Natural killer cell (primary cell): ENCODE measurements at regions not wholly inside any gene's neighbourhood (a gene's known extent, or its start where the extent isn't known, plus 50 kb on each side); places are given as distances from the start of the nearest gene placed in this dataset.

ENCODE experiments used
- ATAC-seq, 3 donors: fragments of 150-1000 bp in 2 of 3; fragments of 200-7000 bp in 1 of 3; cut with Tn5 transposase; 1 replicate in 1 of 3; 2 replicates in 2 of 3; pipeline ENCODE4 v1.10.0; 2021; ENCODE audit warnings: mild to moderate bottlenecking in 2 of 3, moderate library complexity in 2 of 3
- DNase-seq, 2 donors: peaks; one replicate each; pipeline versions ENCODE4 v3.0.0 to v3.0.0-alpha.2; 2013 to 2021; ENCODE audit warnings: mixed read lengths in 1 of 2
- H3K27ac ChIP-seq: one replicate; pipeline ENCODE4 v1.5.1; 2013; ENCODE audit warnings: mild to moderate bottlenecking, low read length
- H3K27me3 ChIP-seq: one replicate; pipeline ENCODE4 v1.6.1; 2013; ENCODE audit warnings: low read length; ENCODE audit not compliant: control insufficient read depth, insufficient read depth
- H3K36me3 ChIP-seq: one replicate; pipeline ENCODE4 v1.6.1; 2013; ENCODE audit warnings: low read length; ENCODE audit not compliant: control insufficient read depth, insufficient read depth
- H3K4me1 ChIP-seq: one replicate; pipeline ENCODE4 v1.6.1; 2013; ENCODE audit warnings: low read length; ENCODE audit not compliant: control insufficient read depth, insufficient read depth
- H3K4me3 ChIP-seq: one replicate; pipeline ENCODE4 v1.5.1; 2013; ENCODE audit warnings: low read length
- H3K9me3 ChIP-seq: one replicate; pipeline ENCODE4 v1.6.1; 2013; ENCODE audit warnings: low read length; ENCODE audit not compliant: control insufficient read depth, insufficient read depth
- H3K27ac Mint-ChIP-seq, 2 donors: one replicate each; pipeline ENCODE4 v1.8.0; 2022; ENCODE audit warnings: mild to moderate bottlenecking in 2 of 2, mixed read lengths in 2 of 2, moderate library complexity in 1 of 2
- H3K27me3 Mint-ChIP-seq, 2 donors: one replicate each; pipeline ENCODE4 v1.8.0; 2022; ENCODE audit warnings: low read depth in 2 of 2, mixed read lengths in 2 of 2
- H3K36me3 Mint-ChIP-seq: one replicate; pipeline ENCODE4 v1.8.0; 2022; ENCODE audit warnings: mixed read lengths
- H3K4me1 Mint-ChIP-seq, 2 donors: one replicate each; pipeline ENCODE4 v1.8.0; 2022; ENCODE audit warnings: mixed read lengths in 2 of 2
- H3K4me3 Mint-ChIP-seq: one replicate; pipeline ENCODE4 v1.8.0; 2022; ENCODE audit warnings: mild to moderate bottlenecking, moderate library complexity, mixed read lengths
- H3K9me3 Mint-ChIP-seq, 2 donors: one replicate each; pipeline ENCODE4 v1.8.0; 2022; ENCODE audit warnings: mixed read lengths in 2 of 2
- WGBS: methylation state at CpG from one replicate; pipeline ENCODE4 v1.1.7; 2013; ENCODE audit warnings: missing lambda C conversion rate; ENCODE audit not compliant: insufficient coverage; 5-methylcytosine and 5-hydroxymethylcytosine counted together
- intact Hi-C: fragments of 100-400 bp; cut with micrococcal nuclease; formaldehyde crosslinking; loops from one replicate; pipeline ENCODE4 v1.14.2; 2022
- TF ChIP-seq, protein P1 (sequence below): fragments of 200-600 bp; IDR thresholded peaks from one replicate; pipeline ENCODE4 v1.8.0; 2022; ENCODE audit warnings: antibody characterized with exemption

DNA sequence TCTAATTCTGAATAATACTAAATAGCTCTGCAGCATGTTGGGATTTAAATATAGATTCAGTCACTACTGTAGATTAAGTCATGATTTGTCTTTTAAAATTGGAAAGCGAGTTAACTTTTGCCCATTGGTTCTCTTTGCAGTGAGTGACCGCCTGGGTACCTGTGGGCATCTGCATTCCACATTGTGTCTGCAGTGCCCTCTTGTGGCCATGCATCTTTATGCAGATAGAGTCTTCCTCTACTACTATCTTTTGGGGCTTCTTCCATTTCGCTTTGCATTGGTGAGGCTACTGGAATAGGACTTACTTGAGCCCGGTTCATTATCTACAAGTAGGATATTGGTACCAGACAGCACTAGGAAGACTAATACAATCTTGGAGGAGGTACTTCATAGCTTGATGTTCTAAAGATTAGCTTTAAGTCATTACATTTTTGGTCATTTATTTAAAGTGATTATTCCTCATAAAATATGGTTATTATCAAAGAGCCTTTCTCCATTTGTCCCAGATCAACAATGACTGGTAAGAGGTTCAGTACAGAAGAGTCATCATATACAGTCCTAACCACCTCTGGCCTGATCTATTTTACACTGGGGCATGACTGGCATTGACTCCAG lies 203.0 kb downstream of the SOCS6 start:
- Histone ChIP-seq H3K27me3 (no peaks in the 10 kb centered on the region), H3K9me3 (no peaks in the 10 kb centered on the region), H3K36me3 (no peaks in the 10 kb centered on the region), H3K27ac (no peak overlapping the region), H3K4me3 (no peak overlapping the region), H3K4me1 (no peaks in the 10 kb centered on the region)
- peak; percentile 52 to 75 (median 64) for ATAC-seq
- 73% methylated on average over 3 of the region's 4 CpGs for WGBS
- Mint-ChIP-seq H3K27me3 (peaks cover 0 to 11% of the 10 kb centered on the region in 2 donors), H3K36me3 (no peaks in the 10 kb centered on the region), H3K4me1 (no peaks in the 10 kb centered on the region), H3K4me3 (no peak overlapping the region), H3K9me3 (no peaks in the 10 kb centered on the region), H3K27ac (no peak overlapping the region)
- intact Hi-C loops, result no loop called here
- TF ChIP-seq, protein P1, sequence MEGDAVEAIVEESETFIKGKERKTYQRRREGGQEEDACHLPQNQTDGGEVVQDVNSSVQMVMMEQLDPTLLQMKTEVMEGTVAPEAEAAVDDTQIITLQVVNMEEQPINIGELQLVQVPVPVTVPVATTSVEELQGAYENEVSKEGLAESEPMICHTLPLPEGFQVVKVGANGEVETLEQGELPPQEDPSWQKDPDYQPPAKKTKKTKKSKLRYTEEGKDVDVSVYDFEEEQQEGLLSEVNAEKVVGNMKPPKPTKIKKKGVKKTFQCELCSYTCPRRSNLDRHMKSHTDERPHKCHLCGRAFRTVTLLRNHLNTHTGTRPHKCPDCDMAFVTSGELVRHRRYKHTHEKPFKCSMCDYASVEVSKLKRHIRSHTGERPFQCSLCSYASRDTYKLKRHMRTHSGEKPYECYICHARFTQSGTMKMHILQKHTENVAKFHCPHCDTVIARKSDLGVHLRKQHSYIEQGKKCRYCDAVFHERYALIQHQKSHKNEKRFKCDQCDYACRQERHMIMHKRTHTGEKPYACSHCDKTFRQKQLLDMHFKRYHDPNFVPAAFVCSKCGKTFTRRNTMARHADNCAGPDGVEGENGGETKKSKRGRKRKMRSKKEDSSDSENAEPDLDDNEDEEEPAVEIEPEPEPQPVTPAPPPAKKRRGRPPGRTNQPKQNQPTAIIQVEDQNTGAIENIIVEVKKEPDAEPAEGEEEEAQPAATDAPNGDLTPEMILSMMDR, result peak; percentile 78
- peak in 1 of 2 donors; percentile 63 for DNase-seq

DNA sequence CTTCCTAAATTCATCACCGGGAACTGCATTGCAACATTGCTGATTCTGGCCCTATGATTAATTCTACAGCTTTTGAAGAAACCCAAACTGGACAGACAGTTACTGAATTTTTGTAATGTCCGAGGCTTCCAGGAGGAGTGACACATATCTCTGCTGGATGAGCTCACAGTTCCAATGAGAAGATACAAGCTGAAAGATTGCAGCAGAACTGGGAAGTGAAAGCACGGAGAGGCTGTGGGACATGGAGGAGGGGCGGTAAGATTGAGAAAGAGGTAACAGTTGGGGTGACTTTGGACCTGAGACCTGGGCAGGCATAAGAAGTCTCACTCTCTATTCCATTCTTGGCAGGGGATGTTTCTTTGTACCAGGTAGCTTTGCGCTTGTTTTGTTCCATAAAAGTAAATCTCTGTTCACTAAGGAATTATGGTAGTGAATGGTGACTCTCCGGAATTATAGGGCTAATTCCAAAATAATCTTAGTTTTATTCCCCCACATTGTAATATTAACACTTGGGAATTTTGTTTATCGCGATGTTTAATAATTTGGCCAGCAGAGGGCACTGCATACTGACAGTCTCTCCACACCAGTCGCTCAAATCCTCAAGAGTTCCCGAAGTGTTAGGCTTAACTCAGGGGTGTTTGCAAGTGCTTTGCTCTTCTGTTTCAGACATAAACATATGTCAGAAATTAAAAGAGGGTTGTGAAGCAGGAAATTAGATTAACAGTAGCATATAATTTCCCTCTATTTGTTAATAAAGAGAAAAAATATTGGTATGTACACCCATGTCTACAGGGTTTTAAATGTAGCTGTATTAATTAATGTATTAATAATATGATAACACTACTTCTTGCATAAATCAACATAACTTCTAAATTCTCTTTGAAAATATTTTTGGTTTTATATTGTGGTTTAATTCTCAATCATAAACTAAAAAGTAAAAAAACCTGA lies 201.4 kb downstream of the SOCS6 start:
- H3K27ac ChIP-seq, result no peak overlapping the region
- no peaks in the 10 kb centered on the region for H3K4me1 Mint-ChIP-seq

GRCh38 chr18:70489571-70489970 lies 200.7 kb downstream of the SOCS6 start:
- Mint-ChIP-seq H3K4me3 (no peak overlapping the region), H3K27ac (no peak overlapping the region), H3K27me3 (peaks cover 0 to 11% of the 10 kb centered on the region in 2 donors), H3K4me1 (no peaks in the 10 kb centered on the region), H3K9me3 (no peaks in the 10 kb centered on the region), H3K36me3 (no peaks in the 10 kb centered on the region)
- 69% methylated on average over 4 of the region's 4 CpGs for WGBS
- no peak for DNase-seq
- Histone ChIP-seq H3K27ac (no peak overlapping the region), H3K27me3 (no peaks in the 10 kb centered on the region), H3K4me1 (no peaks in the 10 kb centered on the region), H3K4me3 (no peak overlapping the region), H3K9me3 (no peaks in the 10 kb centered on the region), H3K36me3 (no peaks in the 10 kb centered on the region)
- ATAC-seq, result no peak
- intact Hi-C loops, result no loop called here
- TF ChIP-seq, protein P1, result no peak

More for the DNA sequence above, 201.4 kb downstream of the SOCS6 start:
- WGBS, result 61% methylated on average over 4 of the region's 10 CpGs
- intact Hi-C loops, result no loop called here
- H3K9me3 ChIP-seq, result no peaks in the 10 kb centered on the region
- TF ChIP-seq, protein P1, result peak; percentile 64
- Mint-ChIP-seq H3K4me3 (no peak overlapping the region), H3K27ac (no peak overlapping the region), H3K9me3 (no peaks in the 10 kb centered on the region), H3K36me3 (no peaks in the 10 kb centered on the region), H3K27me3 (peaks cover 0 to 11% of the 10 kb centered on the region in 2 donors)
- no peaks in the 10 kb centered on the region for H3K27me3 ChIP-seq
- H3K4me1 ChIP-seq, result no peaks in the 10 kb centered on the region
- ATAC-seq (peak in 2 of 3 donors; percentile 57 to 71), DNase-seq (peak in 1 of 2 donors; percentile 75)
- no peaks in the 10 kb centered on the region for H3K36me3 ChIP-seq
- H3K4me3 ChIP-seq, result no peak overlapping the region
